MM.1S (cell line): ENCODE measurements at regions not wholly inside any gene's neighbourhood (a gene's known extent, or its start where the extent isn't known, plus 50 kb on each side); places are given as distances from the start of the nearest gene placed in this dataset.

Source experiments
- DNase-seq: peaks from one replicate; pipeline ENCODE4 v3.0.0-alpha.2; 2015
- H2AFZ ChIP-seq: fragments of 300-600 bp; sonication (generic); 2 replicates; pipeline ENCODE4 v1.6.0; 2016; ENCODE audit warnings: antibody characterized with exemption, low read length
- H3F3A ChIP-seq: fragments of 300-600 bp; sonication (generic); 2 replicates; pipeline ENCODE4 v1.6.1; 2016; ENCODE audit warnings: mild to moderate bottlenecking, antibody characterized with exemption, low read length, moderate library complexity, mixed read lengths; ENCODE audit not compliant: insufficient read depth
- H3K27ac ChIP-seq: fragments of 300-600 bp; sonication (generic); 2 replicates; pipeline ENCODE4 v1.5.1; 2016; ENCODE audit warnings: mild to moderate bottlenecking, low read length
- H3K27me3 ChIP-seq: fragments of 300-600 bp; sonication (generic); replicated peaks from 2 replicates; pipeline ENCODE4 v1.6.0; 2016; ENCODE audit warnings: low read length; ENCODE audit not compliant: insufficient read depth
- H3K36me3 ChIP-seq: fragments of 300-600 bp; sonication (generic); replicated peaks from 2 replicates; pipeline ENCODE4 v1.6.1; 2016; ENCODE audit warnings: mild to moderate bottlenecking, low read length, mixed read lengths; ENCODE audit not compliant: insufficient read depth
- H3K4me1 ChIP-seq: fragments of 300-600 bp; sonication (generic); 2 replicates; pipeline ENCODE4 v1.6.1; 2016; ENCODE audit warnings: low read length, mixed read lengths
- H3K4me2 ChIP-seq: fragments of 300-600 bp; sonication (generic); 2 replicates; pipeline ENCODE4 v1.6.0; 2016; ENCODE audit warnings: low read depth, low read length
- H3K4me3 ChIP-seq: fragments of 300-600 bp; sonication (generic); 2 replicates; pipeline ENCODE4 v1.5.1; 2016; ENCODE audit warnings: low read length, mixed read lengths
- H3K79me2 ChIP-seq: fragments of 300-600 bp; sonication (generic); 2 replicates; pipeline ENCODE4 v1.6.1; 2016; ENCODE audit warnings: mixed run types, low read length, mixed read lengths
- H3K9ac ChIP-seq: fragments of 300-600 bp; sonication (generic); 2 replicates; pipeline ENCODE4 v1.6.1; 2016; ENCODE audit warnings: low read length, mixed read lengths
- H3K9me2 ChIP-seq: fragments of 300-600 bp; sonication (generic); replicated peaks from 2 replicates; pipeline ENCODE4 v1.6.1; 2016; ENCODE audit warnings: mild to moderate bottlenecking, low read length, mixed read lengths; ENCODE audit not compliant: insufficient read depth
- H3K9me3 ChIP-seq: fragments of 300-600 bp; sonication (generic); replicated peaks from 2 replicates; pipeline ENCODE4 v1.6.1; 2016; ENCODE audit warnings: mild to moderate bottlenecking, low read length, mixed read lengths; ENCODE audit not compliant: insufficient read depth
- H4K20me1 ChIP-seq: fragments of 300-600 bp; sonication (generic); 2 replicates; pipeline ENCODE4 v1.6.1; 2016; ENCODE audit warnings: mild to moderate bottlenecking, low read length, moderate library complexity, mixed read lengths; ENCODE audit not compliant: insufficient read depth
- CTCF ChIP-seq: fragments of 300-600 bp; sonication (generic); IDR thresholded peaks from 2 replicates; pipeline ENCODE4 v1.5.1; 2016; ENCODE audit warnings: antibody characterized with exemption, low read length, mixed read lengths
- EZH2 ChIP-seq: fragments of 300-600 bp; sonication (generic); optimal IDR thresholded peaks from 2 replicates; pipeline ENCODE3; 2017; ENCODE audit warnings: low read depth, mild to moderate bottlenecking, antibody characterized with exemption, low read length, mixed read lengths
- EZH2phosphoT487 ChIP-seq: fragments of 300-600 bp; sonication (generic); IDR thresholded peaks from 2 replicates; pipeline ENCODE4 v1.6.1; 2018; ENCODE audit warnings: antibody characterized with exemption, low read length

GRCh38 chr5:38070304-38070950, 187.9 kb upstream of the EGFLAM start:
- Histone ChIP-seq H3K9me3 (no peaks in the 10 kb centered on the region), H3K27me3 (no peaks in the 10 kb centered on the region), H3K9ac (no peak overlapping the region), H3K4me3 (no peak overlapping the region), H3K4me1 (no peaks in the 10 kb centered on the region), H3K36me3 (no peaks in the 10 kb centered on the region), H3K27ac (no peak overlapping the region), H3K79me2 (no peaks in the 10 kb centered on the region), H3K9me2 (no peaks in the 10 kb centered on the region), H2AFZ (no peak overlapping the region), H3F3A (no peaks in the 10 kb centered on the region), H4K20me1 (no peaks in the 10 kb centered on the region), H3K4me2 (no peak overlapping the region)
- DNase-seq = no peak
- TF ChIP-seq EZH2 (no peak), EZH2phosphoT487 (no peak), CTCF (no peak)

- Histone ChIP-seq H3K9ac (no peak overlapping the region), H4K20me1 (no peaks in the 10 kb centered on the region), H2AFZ (no peak overlapping the region), H3K4me1 (no peaks in the 10 kb centered on the region), H3K9me3 (no peaks in the 10 kb centered on the region), H3K79me2 (no peaks in the 10 kb centered on the region), H3K27ac (no peak overlapping the region), H3K27me3 (no peaks in the 10 kb centered on the region), H3K36me3 (no peaks in the 10 kb centered on the region), H3K4me3 (no peak overlapping the region), H3F3A (no peaks in the 10 kb centered on the region), H3K9me2 (no peaks in the 10 kb centered on the region), H3K4me2 (no peak overlapping the region)
- TF ChIP-seq EZH2phosphoT487 (no peak), EZH2 (no peak), CTCF (no peak)
- DNase-seq = no peak
These were observed 189.0 kb upstream of the EGFLAM start for GRCh38 chr5:38069360-38069759.

GRCh38 chr5:38060354-38060753, 198.0 kb upstream of the EGFLAM start:
- no peak overlapping the region for H3K27ac ChIP-seq
- no peak overlapping the region for H3K4me3 ChIP-seq
- DNase-seq = no peak
- TF ChIP-seq CTCF (no peak), EZH2phosphoT487 (no peak), EZH2 (no peak)
- H3K9ac ChIP-seq = no peak overlapping the region
- H3K79me2 ChIP-seq = no peaks in the 10 kb centered on the region
- no peaks in the 10 kb centered on the region for H3K27me3 ChIP-seq
- no peak overlapping the region for H2AFZ ChIP-seq
- no peaks in the 10 kb centered on the region for H4K20me1 ChIP-seq
- no peak overlapping the region for H3K4me2 ChIP-seq
- H3K4me1 ChIP-seq = no peaks in the 10 kb centered on the region
- H3K9me3 ChIP-seq = no peaks in the 10 kb centered on the region
- H3K36me3 ChIP-seq = no peaks in the 10 kb centered on the region
- H3K9me2 ChIP-seq = no peaks in the 10 kb centered on the region
- no peaks in the 10 kb centered on the region for H3F3A ChIP-seq
